B cell (primary cell): ENCODE measurements at regions not wholly inside any gene's neighbourhood (a gene's known extent, or its start where the extent isn't known, plus 50 kb on each side); places are given as distances from the start of the nearest gene placed in this dataset.

Source experiments
- ATAC-seq: fragments of 200-7000 bp; cut with Tn5 transposase; one replicate; pipeline ENCODE4 v1.10.0; 2021; ENCODE audit warnings: low read depth, mild to moderate bottlenecking, moderate number of reproducible peaks, moderate library complexity
- CTCF ChIA-PET: fragments of 350-600 bp; sonication (Branson Sonifier 250); formaldehyde crosslinking; loops from one replicate; lab custom pipeline; 2021; ENCODE audit warnings: antibody characterized with exemption, inconsistent platforms; lab: Charles Lee
- POLR2A ChIA-PET: fragments of 350-600 bp; sonication (Branson Sonifier 250); formaldehyde crosslinking; loops from one replicate; lab custom pipeline; 2021; ENCODE audit warnings: antibody characterized with exemption; lab: Charles Lee
- DNase-seq: peaks from one replicate; pipeline ENCODE4 v3.0.0; 2013
- H2AFZ ChIP-seq: 2 replicates; pipeline ENCODE4 v1.6.1; 2012; ENCODE audit warnings: mild to moderate bottlenecking, low read depth, low read length; ENCODE audit not compliant: insufficient read depth, poor library complexity, severe bottlenecking
- H3K27ac ChIP-seq, 2 donors: 1 replicate in 1 of 2; 2 replicates in 1 of 2; pipeline ENCODE4 v1.5.1; 2012 to 2013; ENCODE audit warnings: low read length in 2 of 2, mild to moderate bottlenecking in 2 of 2, moderate library complexity in 1 of 2
- H3K27me3 ChIP-seq, 4 experiments: fragments of 200-600 bp in 1 of 4; sonication (generic) in 1 of 4; replicated peaks in 1 of 4; 1 replicate in 2 of 4; 2 replicates in 2 of 4; pipeline versions ENCODE4 v1.6.1 to v1.7.0; 2013 to 2016; ENCODE audit warnings: low read length in 3 of 4, mild to moderate bottlenecking in 2 of 4, mixed read lengths in 1 of 4, moderate library complexity in 1 of 4; ENCODE audit not compliant: insufficient read depth in 4 of 4, control insufficient read depth in 3 of 4; ENCODE audit errors: control extremely low read depth in 1 of 4
- H3K36me3 ChIP-seq, 2 experiments: replicated peaks in 1 of 2; 1 replicate in 1 of 2; 2 replicates in 1 of 2; pipeline versions ENCODE4 v1.6.1 to v1.7.1; 2013; ENCODE audit warnings: low read length in 1 of 2; ENCODE audit not compliant: insufficient read depth in 2 of 2, control insufficient read depth in 1 of 2; ENCODE audit errors: control extremely low read depth in 1 of 2, extremely low read depth in 1 of 2
- H3K4me1 ChIP-seq, 2 donors: fragments of 200-600 bp in 1 of 2; sonication (generic) in 1 of 2; 1 replicate in 1 of 2; 2 replicates in 1 of 2; pipeline versions ENCODE4 v1.5.1 to v1.6.1; 2013 to 2017; ENCODE audit warnings: low read length in 2 of 2; ENCODE audit not compliant: control insufficient read depth in 2 of 2, insufficient read depth in 2 of 2
- H3K4me2 ChIP-seq: replicated peaks from 2 replicates; pipeline ENCODE3; 2012; ENCODE audit warnings: mild to moderate bottlenecking, low read depth, low read length; ENCODE audit not compliant: poor library complexity, severe bottlenecking
- H3K4me3 ChIP-seq, 5 experiments: fragments of 200-600 bp in 1 of 5; sonication (generic) in 1 of 5; 1 replicate in 3 of 5; 2 replicates in 2 of 5; pipeline versions ENCODE4 v1.5.1 to v1.7.0; 2011 to 2016; ENCODE audit warnings: low read length in 4 of 5, mild to moderate bottlenecking in 4 of 5, low read depth in 2 of 5, control low read depth in 1 of 5, moderate library complexity in 1 of 5; ENCODE audit not compliant: insufficient read depth in 1 of 5; ENCODE audit errors: control extremely low read depth in 1 of 5, extremely low read depth in 1 of 5
- H3K79me2 ChIP-seq: fragments of 200-600 bp; sonication (generic); one replicate; pipeline ENCODE4 v1.6.0; 2016; ENCODE audit warnings: low read length; ENCODE audit not compliant: control insufficient read depth, insufficient read depth
- H3K9ac ChIP-seq: fragments of 200-600 bp; sonication (generic); 2 replicates; pipeline ENCODE4 v1.6.1; 2017; ENCODE audit warnings: mild to moderate bottlenecking, low read length, moderate library complexity
- H3K9me3 ChIP-seq, 3 donors: one replicate each; pipeline versions ENCODE4 v1.6.1 to v1.7.1; 2013; ENCODE audit warnings: low read length in 2 of 3; ENCODE audit not compliant: control insufficient read depth in 2 of 3, insufficient read depth in 1 of 3; ENCODE audit errors: control extremely low read depth in 1 of 3
- H4K20me1 ChIP-seq: 2 replicates; pipeline ENCODE4 v1.6.0; 2012; ENCODE audit warnings: mild to moderate bottlenecking, low read length; ENCODE audit not compliant: insufficient read depth, control insufficient read depth, poor library complexity, severe bottlenecking
- H3K27ac Mint-ChIP-seq: one replicate; pipeline ENCODE4 v1.8.0; 2021; ENCODE audit warnings: mixed read lengths
- H3K27me3 Mint-ChIP-seq: one replicate; pipeline ENCODE4 v1.8.0; 2021; ENCODE audit warnings: mixed read lengths
- H3K4me1 Mint-ChIP-seq: one replicate; pipeline ENCODE4 v1.8.0; 2021; ENCODE audit warnings: mixed read lengths
- H3K4me3 Mint-ChIP-seq: one replicate; pipeline ENCODE4 v1.8.0; 2021; ENCODE audit warnings: mixed read lengths
- H3K9me3 Mint-ChIP-seq: one replicate; pipeline ENCODE4 v1.8.0; 2022; ENCODE audit warnings: mixed read lengths; ENCODE audit not compliant: insufficient read depth
- EZH2 ChIP-seq: IDR thresholded peaks from 2 replicates; pipeline ENCODE4 v1.6.1; 2012; ENCODE audit warnings: borderline replicate concordance, low read depth, mild to moderate bottlenecking, moderate library complexity, low read length; ENCODE audit not compliant: insufficient read depth, poor library complexity, severe bottlenecking
- WGBS: methylation state at CpG from one replicate; pipeline ENCODE4 v1.1.5; 2013; ENCODE audit warnings: missing lambda C conversion rate; ENCODE audit not compliant: insufficient coverage; 5-methylcytosine and 5-hydroxymethylcytosine counted together
- intact Hi-C: fragments of 100-400 bp; cut with micrococcal nuclease; formaldehyde crosslinking; loops from one replicate; pipeline ENCODE4 v1.10.0; 2022
- TF ChIP-seq, protein P1 (sequence below): fragments of 200-600 bp; IDR thresholded peaks from one replicate; pipeline ENCODE4 v1.8.0; 2022; ENCODE audit warnings: antibody characterized with exemption, mild to moderate bottlenecking

DNA sequence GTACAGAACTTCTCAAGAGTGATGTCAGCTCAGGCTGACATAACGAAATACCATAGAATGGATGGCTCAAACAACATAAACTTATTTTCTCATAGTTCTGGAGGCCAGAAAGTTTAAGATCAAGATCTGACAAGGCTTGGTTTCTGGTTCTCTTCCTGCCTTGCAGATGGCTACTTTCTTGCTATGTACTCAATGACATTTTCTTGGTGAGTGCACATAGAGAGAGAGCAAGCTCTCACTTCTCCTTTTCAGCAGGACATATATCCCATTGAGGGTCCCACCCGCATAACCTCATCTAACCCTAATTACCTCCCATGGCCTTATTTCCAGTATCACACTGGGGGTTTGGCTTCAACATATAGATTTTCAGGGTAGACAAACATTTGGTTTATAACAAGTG, 1072.1 kb downstream of the PLOD2 start:
- intact Hi-C loops, result no loop called here
- no peaks in the 10 kb centered on the region for H3K9me3 Mint-ChIP-seq
- H3K27me3 Mint-ChIP-seq, result no peaks in the 10 kb centered on the region
- no peak overlapping the region for H3K27ac Mint-ChIP-seq
- DNase-seq (peak; percentile 3), ATAC-seq (no peak)
- H2AFZ ChIP-seq, result no peak overlapping the region
- ChIA-PET POLR2A (no interaction called here), CTCF (interaction anchor here (0.5 kb wide), 1 partner anchor 1115 kb away, joined by 4 read pairs; no protein-coding TSS in a partner anchor)
- H3K4me3 Mint-ChIP-seq, result no peak overlapping the region
- H3K4me3 ChIP-seq, result no peak overlapping the region
- H3K4me1 ChIP-seq, result no peaks in the 10 kb centered on the region
- WGBS, result no CpG with 5 or more reads among the region's 2 CpGs
- TF ChIP-seq, protein P1, sequence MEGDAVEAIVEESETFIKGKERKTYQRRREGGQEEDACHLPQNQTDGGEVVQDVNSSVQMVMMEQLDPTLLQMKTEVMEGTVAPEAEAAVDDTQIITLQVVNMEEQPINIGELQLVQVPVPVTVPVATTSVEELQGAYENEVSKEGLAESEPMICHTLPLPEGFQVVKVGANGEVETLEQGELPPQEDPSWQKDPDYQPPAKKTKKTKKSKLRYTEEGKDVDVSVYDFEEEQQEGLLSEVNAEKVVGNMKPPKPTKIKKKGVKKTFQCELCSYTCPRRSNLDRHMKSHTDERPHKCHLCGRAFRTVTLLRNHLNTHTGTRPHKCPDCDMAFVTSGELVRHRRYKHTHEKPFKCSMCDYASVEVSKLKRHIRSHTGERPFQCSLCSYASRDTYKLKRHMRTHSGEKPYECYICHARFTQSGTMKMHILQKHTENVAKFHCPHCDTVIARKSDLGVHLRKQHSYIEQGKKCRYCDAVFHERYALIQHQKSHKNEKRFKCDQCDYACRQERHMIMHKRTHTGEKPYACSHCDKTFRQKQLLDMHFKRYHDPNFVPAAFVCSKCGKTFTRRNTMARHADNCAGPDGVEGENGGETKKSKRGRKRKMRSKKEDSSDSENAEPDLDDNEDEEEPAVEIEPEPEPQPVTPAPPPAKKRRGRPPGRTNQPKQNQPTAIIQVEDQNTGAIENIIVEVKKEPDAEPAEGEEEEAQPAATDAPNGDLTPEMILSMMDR, result no peak
- no peak for TF ChIP-seq EZH2
- no peaks in the 10 kb centered on the region for H3K79me2 ChIP-seq
- H3K4me2 ChIP-seq, result no peak overlapping the region
- H3K27ac ChIP-seq, result no peak overlapping the region
- no peak overlapping the region for H3K9ac ChIP-seq
- peaks cover 2% of the 10 kb centered on the region for H3K4me1 Mint-ChIP-seq
- no peaks in the 10 kb centered on the region for H3K27me3 ChIP-seq
- no peaks in the 10 kb centered on the region for H3K36me3 ChIP-seq
- no peaks in the 10 kb centered on the region for H3K9me3 ChIP-seq
- no peaks in the 10 kb centered on the region for H4K20me1 ChIP-seq

DNA sequence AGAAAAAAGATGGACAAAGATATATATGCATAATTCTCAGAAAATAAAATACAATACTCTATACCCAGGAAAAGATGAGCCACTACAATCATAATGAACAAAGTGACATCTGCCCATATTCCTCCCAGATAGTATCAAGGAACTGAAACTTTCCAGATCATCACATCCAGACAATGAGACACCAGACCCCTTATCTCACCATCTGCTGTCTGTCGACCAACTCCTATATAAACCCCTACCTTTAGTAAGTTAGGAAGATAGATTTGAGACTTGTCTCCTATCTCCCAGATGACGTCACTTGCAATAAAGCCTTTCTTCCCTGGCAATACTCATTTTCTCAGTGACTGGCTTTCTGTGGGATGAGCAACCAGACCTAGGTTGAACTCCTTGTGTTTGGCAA, 1071.6 kb downstream of the PLOD2 start:
- ChIA-PET POLR2A (no interaction called here), CTCF (no interaction called here)
- H3K4me3 ChIP-seq, result no peak overlapping the region
- H2AFZ ChIP-seq, result no peak overlapping the region
- Mint-ChIP-seq H3K9me3 (no peaks in the 10 kb centered on the region), H3K27me3 (no peaks in the 10 kb centered on the region), H3K4me1 (peaks cover 3% of the 10 kb centered on the region), H3K4me3 (no peak overlapping the region), H3K27ac (no peak overlapping the region)
- no peak overlapping the region for H3K4me2 ChIP-seq
- no peak for ATAC-seq
- no CpG with 5 or more reads among the region's 2 CpGs for WGBS
- H3K79me2 ChIP-seq, result no peaks in the 10 kb centered on the region
- peaks cover under 1% of the 10 kb centered on the region in 2 donors for H3K4me1 ChIP-seq
- H3K9ac ChIP-seq, result no peak overlapping the region
- H4K20me1 ChIP-seq, result no peaks in the 10 kb centered on the region
- DNase-seq, result no peak
- no peak overlapping the region for H3K27ac ChIP-seq
- no peaks in the 10 kb centered on the region for H3K36me3 ChIP-seq
- intact Hi-C loops, result no loop called here
- TF ChIP-seq EZH2, result no peak
- TF ChIP-seq, protein P1, result no peak
- H3K27me3 ChIP-seq, result no peaks in the 10 kb centered on the region
- H3K9me3 ChIP-seq, result no peaks in the 10 kb centered on the region
